Heart left ventricle (tissue), 13 donors: ENCODE measurements at regions not wholly inside any gene's neighbourhood (a gene's known extent, or its start where the extent isn't known, plus 50 kb on each side); places are given as distances from the start of the nearest gene placed in this dataset.

Experiments used
- CTCF ChIP-seq, 12 donors: fragments of 200-600 bp; sonication (generic) in 4 of 12; IDR thresholded peaks; one replicate each; pipeline versions ENCODE4 v1.5.0 to v1.8.0; 2018 to 2022; ENCODE audit warnings: antibody characterized with exemption in 12 of 12, mild to moderate bottlenecking in 5 of 12
- POLR2A ChIP-seq, 2 donors: fragments of 450-650 bp; IDR thresholded peaks; one replicate each; pipeline ENCODE4 v1.6.1; 2017; ENCODE audit warnings: antibody characterized with exemption in 2 of 2, mild to moderate bottlenecking in 2 of 2, moderate library complexity in 2 of 2
- donor health status: ischemic (EF 13 %, LVEDD 7.1; RV severe dilation, severe dysfunction).
- donor health status: DM: no; HTN: yes; CAD: no.
- donor health status: DM: no; HTN: no; CAD: no.
- donor health status: ischemic (EF 25% LVEDD 6.9; RV normal size, moderate dysfunction).
- donor health status: ischemic (EF 25% LVEDD 5.7; RV mildly dilated, moderate dysfunction).
- donor health status: ischemic (EF 35%, LVEDD 5.7; RV mildly dilated, moderate dysfunction).
- donor health status: nonischemic (EF 11% LVEDD 7.7; RV severe dilation, severe dysfunction).
- donor health status: DM: yes; HTN: yes; CAD: no.
- donor health status: PGD.
- donor health status: ischemic (EF 29% LVEDD 5.4; RV normal size, mild dysfunction).
- donor health status: nonischemic (EF 23%, LVEDD 6.1; RV moderate dilation, normal function).

DNA sequence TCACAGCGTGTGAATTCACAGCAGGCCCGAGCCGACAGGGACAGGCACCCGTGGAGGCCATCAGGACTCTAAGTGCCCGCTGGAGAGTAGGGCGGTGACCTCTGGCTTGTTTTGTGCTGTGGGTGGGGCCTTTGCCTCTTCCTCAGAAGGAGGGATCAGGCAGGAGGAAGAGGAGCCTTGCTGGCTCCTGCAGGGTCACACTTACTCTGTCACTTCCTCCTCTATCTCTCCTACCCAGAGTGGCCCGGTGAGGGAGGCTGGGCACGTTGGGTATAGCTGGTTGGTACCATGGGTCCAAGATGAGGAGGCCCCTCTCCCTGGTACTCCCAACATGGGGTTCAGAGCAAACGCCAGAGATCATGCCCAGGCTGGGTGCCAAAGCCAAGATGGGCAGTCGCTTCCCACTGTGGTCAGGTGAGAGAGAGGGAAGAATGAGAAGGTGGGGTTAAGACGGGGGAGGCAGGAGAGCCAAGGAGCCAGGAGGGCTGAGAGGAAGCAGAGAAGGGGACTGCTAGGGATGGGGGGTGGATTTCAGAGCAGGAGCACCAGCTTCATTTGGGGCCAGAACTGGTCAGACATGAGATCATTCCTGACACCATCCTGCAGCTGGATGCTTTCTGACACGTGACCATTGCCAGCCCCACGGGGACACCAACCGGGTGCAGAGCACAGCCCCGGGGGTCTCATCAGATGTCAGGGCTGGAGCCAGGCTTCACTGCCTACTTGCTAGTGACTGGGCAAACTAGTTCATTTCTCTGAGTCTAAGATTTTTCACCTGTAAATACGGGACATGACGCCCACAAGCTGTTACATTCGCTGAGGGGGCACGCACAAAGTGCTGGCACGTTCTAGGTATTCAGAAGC is 54.8 kb upstream of the CACUL1 start:
- no peak for TF ChIP-seq CTCF (IDR thresholded peaks at IDR 0.05)
- no peak for TF ChIP-seq POLR2A (IDR thresholded peaks at IDR 0.05)
